ENCODE measurements at regions not wholly inside any gene's neighbourhood (a gene's known extent, or its start where the extent isn't known, plus 50 kb on each side); places are given as distances from the start of the nearest gene placed in this dataset.
"Not testable (repeated sequence)": the region's sequence is repeated elsewhere in the genome, so short reads cannot be mapped to it uniquely, and the experiment has no call there.

- intact Hi-C loops (cut with micrococcal nuclease), result no loop called here
- WGBS (ENCODE audit: insufficient coverage), result 100% methylated on average over 1 of the region's 6 CpGs
- no peak overlapping the region for H3K4me2 ChIP-seq (replicated peaks; ENCODE audit: extremely low read depth, low read length, poor library complexity, severe bottlenecking)
- no peak overlapping the region for H2AFZ ChIP-seq (ENCODE audit: insufficient read depth, low read depth, low read length, poor library complexity, severe bottlenecking)
- Mint-ChIP-seq H3K36me3 (no peaks in the 10 kb centered on the region), H3K4me3 (no peak overlapping the region), H3K9me3 (no peaks in the 10 kb centered on the region), H3K27me3 (ENCODE audit: low read depth in 3 of 3) (peaks cover 0 to 2% (median 0%) of the 10 kb centered on the region in 3 donors), H3K4me1 (peaks cover 29% of the 10 kb centered on the region), H3K27ac (no peak overlapping the region)
- no peaks in the 10 kb centered on the region for H3K27me3 ChIP-seq (ENCODE audit: control insufficient read depth in 2 of 2, insufficient read depth in 2 of 2, low read length in 2 of 2)
- H4K20me1 ChIP-seq (ENCODE audit: insufficient read depth, low read length), result no peaks in the 10 kb centered on the region
- TF ChIP-seq CTCF (IDR thresholded peaks at IDR 0.05), result no peak
- no peaks in the 10 kb centered on the region for H3K9me3 ChIP-seq (replicated peaks in 1 of 2; ENCODE audit: control insufficient read depth in 1 of 2, insufficient read depth in 1 of 2, low read length in 2 of 2)
- H3K27ac ChIP-seq (ENCODE audit: low read depth in 1 of 2, low read length in 2 of 2), result no peak overlapping the region
- no peak for DNase-seq
- H3K36me3 ChIP-seq (replicated peaks in 1 of 2; ENCODE audit: control insufficient read depth in 1 of 2, insufficient read depth in 2 of 2, low read length in 2 of 2), result no peaks in the 10 kb centered on the region
- no peaks in the 10 kb centered on the region for H3K79me2 ChIP-seq (ENCODE audit: insufficient read depth, low read length)
- no peak overlapping the region for H3K9ac ChIP-seq (ENCODE audit: insufficient read depth, low read length, poor library complexity, severe bottlenecking)
- H3K4me3 ChIP-seq (replicated peaks in 1 of 3; ENCODE audit: low read depth in 2 of 3, low read length in 3 of 3), result no peak overlapping the region
- peaks cover 17 to 20% of the 10 kb centered on the region in 2 donors for H3K4me1 ChIP-seq (ENCODE audit: control insufficient read depth in 1 of 2, insufficient read depth in 2 of 2, low read length in 2 of 2)
Measured at GRCh38 chr1:60915441-60915840, 166.9 kb upstream of the NFIA start.

- Histone ChIP-seq H3K4me3 (replicated peaks in 1 of 3; ENCODE audit: low read depth in 2 of 3, low read length in 3 of 3) (no peak overlapping the region), H3K79me2 (ENCODE audit: insufficient read depth, low read length) (no peaks in the 10 kb centered on the region), H3K4me1 (ENCODE audit: control insufficient read depth in 1 of 2, insufficient read depth in 2 of 2, low read length in 2 of 2) (peaks cover 13 to 16% of the 10 kb centered on the region in 2 donors), H4K20me1 (ENCODE audit: insufficient read depth, low read length) (no peaks in the 10 kb centered on the region), H3K36me3 (replicated peaks in 1 of 2; ENCODE audit: control insufficient read depth in 1 of 2, insufficient read depth in 2 of 2, low read length in 2 of 2) (no peaks in the 10 kb centered on the region), H3K27ac (ENCODE audit: low read depth in 1 of 2, low read length in 2 of 2) (no peak overlapping the region), H3K4me2 (replicated peaks; ENCODE audit: extremely low read depth, low read length, poor library complexity, severe bottlenecking) (no peak overlapping the region), H2AFZ (ENCODE audit: insufficient read depth, low read depth, low read length, poor library complexity, severe bottlenecking) (no peak overlapping the region), H3K9ac (ENCODE audit: insufficient read depth, low read length, poor library complexity, severe bottlenecking) (no peak overlapping the region), H3K27me3 (ENCODE audit: control insufficient read depth in 2 of 2, insufficient read depth in 2 of 2, low read length in 2 of 2) (no peaks in the 10 kb centered on the region), H3K9me3 (replicated peaks in 1 of 2; ENCODE audit: control insufficient read depth in 1 of 2, insufficient read depth in 1 of 2, low read length in 2 of 2) (no peaks in the 10 kb centered on the region)
- no peak for TF ChIP-seq CTCF (IDR thresholded peaks at IDR 0.05)
- no peak for DNase-seq
- H3K9me3 Mint-ChIP-seq, result no peaks in the 10 kb centered on the region
- peaks cover 25% of the 10 kb centered on the region for H3K4me1 Mint-ChIP-seq
- no peaks in the 10 kb centered on the region for H3K36me3 Mint-ChIP-seq
- intact Hi-C loops (cut with micrococcal nuclease), result no loop called here
- peaks cover 0 to 2% (median 0%) of the 10 kb centered on the region in 3 donors for H3K27me3 Mint-ChIP-seq (ENCODE audit: low read depth in 3 of 3)
- 100% methylated on average over 2 of the region's 3 CpGs for WGBS (ENCODE audit: insufficient coverage)
- H3K4me3 Mint-ChIP-seq, result no peak overlapping the region
- H3K27ac Mint-ChIP-seq, result no peak overlapping the region
Measured at GRCh38 chr1:60914982-60915381, 167.4 kb upstream of the NFIA start.

GRCh38 chr1:60913708-60914107, 168.7 kb upstream of the NFIA start:
- H3K27me3 ChIP-seq (ENCODE audit: control insufficient read depth in 2 of 2, insufficient read depth in 2 of 2, low read length in 2 of 2); DNase-seq; H3K36me3 Mint-ChIP-seq; H3K4me1 ChIP-seq (ENCODE audit: control insufficient read depth in 1 of 2, insufficient read depth in 2 of 2, low read length in 2 of 2); H3K4me3 Mint-ChIP-seq; H3K79me2 ChIP-seq (ENCODE audit: insufficient read depth, low read length); H4K20me1 ChIP-seq (ENCODE audit: insufficient read depth, low read length); H3K9me3 ChIP-seq (replicated peaks in 1 of 2; ENCODE audit: control insufficient read depth in 1 of 2, insufficient read depth in 1 of 2, low read length in 2 of 2); H3K4me2 ChIP-seq (replicated peaks; ENCODE audit: extremely low read depth, low read length, poor library complexity, severe bottlenecking); H3K27me3 Mint-ChIP-seq (ENCODE audit: low read depth in 3 of 3); H3K36me3 ChIP-seq (replicated peaks in 1 of 2; ENCODE audit: control insufficient read depth in 1 of 2, insufficient read depth in 2 of 2, low read length in 2 of 2); H2AFZ ChIP-seq (ENCODE audit: insufficient read depth, low read depth, low read length, poor library complexity, severe bottlenecking); H3K4me3 ChIP-seq (replicated peaks in 1 of 3; ENCODE audit: low read depth in 2 of 3, low read length in 3 of 3); H3K27ac ChIP-seq (ENCODE audit: low read depth in 1 of 2, low read length in 2 of 2); H3K27ac Mint-ChIP-seq; H3K9me3 Mint-ChIP-seq; intact Hi-C loops (cut with micrococcal nuclease); H3K9ac ChIP-seq (ENCODE audit: insufficient read depth, low read length, poor library complexity, severe bottlenecking): not testable (repeated sequence)
- WGBS (ENCODE audit: insufficient coverage), result 67% methylated on average over 2 of the region's 2 CpGs
- H3K4me1 Mint-ChIP-seq, result peaks cover 14% of the 10 kb centered on the region
